ENCODE measurements at regions not wholly inside any gene's neighbourhood (a gene's known extent, or its start where the extent isn't known, plus 50 kb on each side); places are given as distances from the start of the nearest gene placed in this dataset.

- TF ChIP-seq CTCF (IDR thresholded peaks at IDR 0.05) (no peak), EZH2 (IDR thresholded peaks at IDR 0.05) (no peak), EZH2phosphoT487 (IDR thresholded peaks at IDR 0.05) (no peak)
Measured at GRCh38 chr6:140462453-140463311, 1088.2 kb upstream of the CITED2 start.
